HT-29 (cell line): ENCODE measurements at regions not wholly inside any gene's neighbourhood (a gene's known extent, or its start where the extent isn't known, plus 50 kb on each side); places are given as distances from the start of the nearest gene placed in this dataset.

Source experiments
- DNase-seq: peaks from one replicate; pipeline ENCODE4 v3.0.0-alpha.2; 2015; ENCODE audit warnings: low spot score

GRCh38 chr20:60064554-60065196 lies 106.5 kb downstream of the CDH26 start:
- no peak for DNase-seq

- DNase-seq: no peak
Observed at GRCh38 chr20:60065741-60066437, 107.7 kb downstream of the CDH26 start.

- DNase-seq: no peak
Observed at GRCh38 chr20:60066438-60066823, 108.2 kb downstream of the CDH26 start.

GRCh38 chr20:60068509-60068908 lies 110.3 kb downstream of the CDH26 start:
- no peak for DNase-seq

GRCh38 chr20:60069656-60070055 lies 111.4 kb downstream of the CDH26 start:
- no peak for DNase-seq

- DNase-seq: no peak
Observed at GRCh38 chr20:60070791-60071190, 112.6 kb downstream of the CDH26 start.

GRCh38 chr20:60071965-60072364 lies 113.7 kb downstream of the CDH26 start:
- no peak for DNase-seq

GRCh38 chr20:60073086-60073485 lies 114.9 kb downstream of the CDH26 start:
- no peak for DNase-seq

- DNase-seq: no peak
Observed at GRCh38 chr20:60073504-60073903, 115.3 kb downstream of the CDH26 start.

GRCh38 chr20:60074276-60074675 lies 116.1 kb downstream of the CDH26 start:
- DNase-seq: no peak

GRCh38 chr20:60078351-60079250 lies 120.4 kb downstream of the CDH26 start:
- DNase-seq: no peak

GRCh38 chr20:60080401-60080800 lies 122.2 kb downstream of the CDH26 start:
- no peak for DNase-seq

- DNase-seq: no peak
Observed at GRCh38 chr20:60085551-60086132, 127.4 kb downstream of the CDH26 start.

- DNase-seq: no peak
Observed at GRCh38 chr20:60086821-60087562, 128.8 kb downstream of the CDH26 start.

- no peak for DNase-seq
Observed at GRCh38 chr20:60087563-60088105, 129.4 kb downstream of the CDH26 start.

- DNase-seq: no peak
Observed at GRCh38 chr20:60088236-60088635, 130.0 kb downstream of the CDH26 start.

GRCh38 chr20:60090631-60091030 lies 132.4 kb downstream of the CDH26 start:
- DNase-seq: no peak

GRCh38 chr20:60091305-60091704 lies 133.1 kb downstream of the CDH26 start:
- no peak for DNase-seq

GRCh38 chr20:60091861-60092260 lies 133.6 kb downstream of the CDH26 start:
- no peak for DNase-seq

GRCh38 chr20:60092729-60093128 lies 134.5 kb downstream of the CDH26 start:
- no peak for DNase-seq

- no peak for DNase-seq
Observed at GRCh38 chr20:60095456-60095855, 137.2 kb downstream of the CDH26 start.
